GM12875 (cell line): ENCODE measurements at regions not wholly inside any gene's neighbourhood (a gene's known extent, or its start where the extent isn't known, plus 50 kb on each side); places are given as distances from the start of the nearest gene placed in this dataset.

Experiments
- H3K4me3 ChIP-seq: one replicate; pipeline ENCODE4 v1.5.1; 2011; ENCODE audit warnings: low read depth, low read length, control low read depth
- TF ChIP-seq, protein P1 (sequence below): IDR thresholded peaks from 2 replicates; pipeline ENCODE4 v1.5.1; 2011; ENCODE audit warnings: low read depth, mild to moderate bottlenecking, control low read depth, inconsistent platforms, low read length, moderate library complexity, borderline replicate concordance; ENCODE audit not compliant: insufficient read depth

DNA sequence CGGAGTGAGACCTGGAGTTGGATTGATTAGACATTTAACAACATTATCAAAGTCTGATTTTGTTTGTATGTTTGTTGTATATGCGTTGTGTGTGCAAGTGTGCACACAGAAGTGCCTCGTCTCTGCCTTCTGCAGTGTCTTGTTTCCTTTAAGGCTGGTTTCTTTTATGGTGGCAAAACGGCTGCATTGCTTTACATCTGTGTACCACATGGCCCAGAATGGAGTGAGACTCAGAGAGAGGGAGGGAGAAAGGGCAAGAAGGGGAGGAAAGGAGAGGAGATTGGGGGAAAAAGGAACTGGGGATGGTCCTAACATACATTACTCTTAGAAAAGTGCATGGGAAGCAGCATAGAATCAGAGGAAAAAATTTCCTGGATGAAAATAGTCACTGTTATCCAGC lies 99.7 kb upstream of the WLS start:
- no peak overlapping the region for H3K4me3 ChIP-seq

DNA sequence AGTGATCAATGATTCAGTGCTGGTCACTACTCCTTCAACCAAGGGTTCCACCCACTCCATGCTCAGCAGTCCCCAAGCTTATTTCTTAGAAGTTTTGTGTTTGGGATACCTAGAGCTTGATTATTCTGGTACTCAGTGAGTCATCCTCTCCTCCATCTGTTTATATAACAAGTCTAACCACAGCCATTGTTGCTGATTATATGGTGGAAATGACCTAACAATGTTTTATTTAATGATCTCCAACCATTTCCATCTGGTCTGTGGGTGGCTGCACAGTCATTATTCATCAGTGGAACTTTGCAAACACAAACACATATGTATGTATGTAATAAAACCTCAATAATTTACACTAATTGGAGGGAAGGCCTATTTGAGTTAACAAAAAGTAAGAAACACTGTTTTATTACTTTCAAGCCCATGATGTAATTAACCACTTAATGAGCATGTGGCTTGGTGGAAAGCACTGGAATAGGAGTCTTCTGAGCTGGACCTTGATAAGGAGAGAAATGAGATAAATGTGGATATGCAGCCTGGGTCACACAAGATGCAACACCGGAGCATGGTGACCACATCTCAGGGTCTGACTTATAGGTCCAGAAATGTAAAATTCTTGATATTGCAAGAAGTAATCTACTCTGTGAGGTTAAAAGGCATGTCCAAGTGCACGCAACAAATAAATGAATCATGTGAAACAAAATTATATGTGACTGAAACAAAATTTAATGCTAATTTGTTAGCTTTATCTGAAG lies 99.0 kb upstream of the WLS start:
- TF ChIP-seq, protein P1, sequence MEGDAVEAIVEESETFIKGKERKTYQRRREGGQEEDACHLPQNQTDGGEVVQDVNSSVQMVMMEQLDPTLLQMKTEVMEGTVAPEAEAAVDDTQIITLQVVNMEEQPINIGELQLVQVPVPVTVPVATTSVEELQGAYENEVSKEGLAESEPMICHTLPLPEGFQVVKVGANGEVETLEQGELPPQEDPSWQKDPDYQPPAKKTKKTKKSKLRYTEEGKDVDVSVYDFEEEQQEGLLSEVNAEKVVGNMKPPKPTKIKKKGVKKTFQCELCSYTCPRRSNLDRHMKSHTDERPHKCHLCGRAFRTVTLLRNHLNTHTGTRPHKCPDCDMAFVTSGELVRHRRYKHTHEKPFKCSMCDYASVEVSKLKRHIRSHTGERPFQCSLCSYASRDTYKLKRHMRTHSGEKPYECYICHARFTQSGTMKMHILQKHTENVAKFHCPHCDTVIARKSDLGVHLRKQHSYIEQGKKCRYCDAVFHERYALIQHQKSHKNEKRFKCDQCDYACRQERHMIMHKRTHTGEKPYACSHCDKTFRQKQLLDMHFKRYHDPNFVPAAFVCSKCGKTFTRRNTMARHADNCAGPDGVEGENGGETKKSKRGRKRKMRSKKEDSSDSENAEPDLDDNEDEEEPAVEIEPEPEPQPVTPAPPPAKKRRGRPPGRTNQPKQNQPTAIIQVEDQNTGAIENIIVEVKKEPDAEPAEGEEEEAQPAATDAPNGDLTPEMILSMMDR = no peak
- H3K4me3 ChIP-seq = no peak overlapping the region

More for the DNA sequence above, 99.7 kb upstream of the WLS start:
- TF ChIP-seq, protein P1 = no peak

DNA sequence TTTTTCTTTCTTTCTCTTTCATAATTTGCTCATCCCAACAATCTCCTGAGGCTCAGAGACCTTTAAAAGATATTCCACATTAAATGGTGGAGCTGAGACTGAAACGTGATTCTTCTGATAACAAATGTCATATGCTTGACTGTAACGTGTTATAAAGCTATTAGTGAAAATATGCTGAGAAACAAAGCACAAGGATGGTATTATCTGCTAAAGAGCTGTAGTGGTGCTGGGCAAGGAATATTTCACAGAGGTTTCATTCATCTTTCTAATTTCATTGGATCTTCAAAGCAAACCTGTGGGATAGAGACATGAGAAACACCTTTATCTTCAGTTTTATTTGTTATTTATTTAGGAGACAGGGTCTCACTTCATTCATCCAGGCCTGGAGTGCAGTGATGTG lies 98.1 kb upstream of the WLS start:
- TF ChIP-seq, protein P1 = no peak
- no peak overlapping the region for H3K4me3 ChIP-seq

DNA sequence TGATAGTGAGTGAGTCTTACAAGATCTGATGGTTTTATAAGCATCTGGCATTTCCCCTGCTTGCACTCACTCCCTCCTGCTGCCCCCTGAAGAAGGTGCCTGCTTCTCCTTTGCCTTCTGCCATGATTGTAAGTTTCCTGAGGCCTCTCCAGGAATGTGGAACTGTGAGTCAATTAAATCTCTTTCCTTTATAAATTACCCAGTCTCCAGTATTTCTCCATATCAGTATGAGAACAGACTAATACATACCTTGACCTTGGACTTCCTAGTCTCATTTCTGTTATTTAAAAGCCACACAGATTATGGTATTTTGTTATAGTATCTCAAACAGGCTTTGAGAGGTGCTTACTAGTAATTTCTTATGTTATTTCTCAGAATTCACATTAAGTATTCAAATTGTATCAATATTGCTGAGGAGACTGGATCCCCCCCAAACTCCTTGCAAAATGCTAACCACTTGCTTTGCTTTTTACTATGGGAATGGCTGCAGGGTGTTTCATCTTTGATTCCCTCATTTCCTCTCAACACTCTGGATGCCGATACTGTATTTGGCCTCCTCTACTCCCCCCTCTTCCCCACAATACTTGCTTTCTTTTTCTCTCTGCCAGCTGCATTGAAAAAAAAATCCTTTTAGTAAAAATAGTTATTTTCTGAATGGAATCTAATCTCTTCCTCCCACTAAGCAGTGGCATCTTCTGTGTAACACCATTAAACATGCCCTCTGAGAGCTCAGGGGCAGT lies 96.9 kb upstream of the WLS start:
- no peak overlapping the region for H3K4me3 ChIP-seq
- TF ChIP-seq, protein P1 = no peak

DNA sequence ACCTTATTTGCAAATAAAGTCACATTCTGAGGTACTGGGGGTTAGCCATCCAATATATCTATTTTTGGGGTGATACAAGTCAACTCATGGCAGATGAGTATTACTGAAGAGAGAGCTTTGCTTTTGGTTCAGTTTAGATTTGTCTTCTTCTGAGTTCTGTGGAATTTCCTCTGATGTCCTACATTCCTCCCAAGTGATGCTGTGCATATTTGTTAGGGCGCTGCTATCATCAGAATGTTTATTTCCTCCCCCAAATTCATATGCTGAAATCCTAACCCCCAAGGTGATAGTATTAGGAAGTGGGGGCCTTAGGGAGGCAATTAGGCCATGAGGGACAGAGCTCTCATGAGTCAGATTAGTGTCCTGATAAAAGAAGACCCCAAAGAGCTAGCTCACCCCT lies 96.2 kb upstream of the WLS start:
- no peak overlapping the region for H3K4me3 ChIP-seq
- TF ChIP-seq, protein P1 = no peak

DNA sequence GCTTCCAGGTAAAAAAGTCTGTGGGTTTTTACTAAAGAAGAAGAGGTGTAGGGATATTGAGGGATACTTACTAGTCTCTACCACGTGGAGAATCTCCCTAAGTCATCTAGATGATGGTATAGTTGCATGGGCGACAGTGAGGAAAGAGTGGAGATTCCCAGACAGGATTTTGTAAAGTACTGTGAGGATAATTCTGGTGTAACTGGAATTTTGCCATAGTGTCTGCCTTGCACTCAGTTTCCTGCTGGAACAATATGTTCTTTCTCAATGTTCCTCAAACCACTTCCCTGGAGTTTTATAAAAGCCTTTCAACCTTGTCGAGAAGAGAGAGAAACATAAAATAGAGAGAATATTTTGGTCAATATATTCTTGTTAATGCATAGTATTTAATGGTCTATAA lies 95.1 kb upstream of the WLS start:
- TF ChIP-seq, protein P1 = no peak

DNA sequence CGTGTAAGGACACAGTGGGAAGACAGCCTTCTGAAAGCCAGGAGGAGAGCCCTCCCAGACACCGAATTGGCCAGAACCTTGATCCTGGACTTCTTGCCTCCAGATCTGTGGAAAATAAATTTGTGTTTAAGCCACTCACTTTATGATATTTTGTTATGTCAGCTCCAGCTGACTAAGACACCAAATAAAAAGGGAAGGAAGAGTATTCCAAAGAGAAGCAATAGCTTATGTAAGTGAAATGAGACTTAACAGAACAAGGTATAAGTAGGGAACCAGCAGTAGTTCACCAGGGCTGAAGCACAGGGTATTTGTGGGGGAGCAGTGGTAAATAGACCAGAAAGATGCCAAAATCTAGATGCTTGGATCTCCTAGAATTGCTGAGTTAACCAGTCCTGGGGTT lies 94.2 kb upstream of the WLS start:
- H3K4me3 ChIP-seq = no peak overlapping the region
- TF ChIP-seq, protein P1 = no peak

More for the DNA sequence above, 95.1 kb upstream of the WLS start:
- no peak overlapping the region for H3K4me3 ChIP-seq
